GM19351 (cell line): ENCODE measurements at regions not wholly inside any gene's neighbourhood (a gene's known extent, or its start where the extent isn't known, plus 50 kb on each side); places are given as distances from the start of the nearest gene placed in this dataset.
A peak's percentile ranks its signal among the peaks of the same experiment; 100 is the strongest.

Source experiments
- ATAC-seq: cut with Tn5 transposase; IDR thresholded peaks from one replicate; pipeline ENCODE4 v1.9.1; 2021; ENCODE audit warnings: mild to moderate bottlenecking, moderate library complexity; ENCODE audit not compliant: unreplicated experiment

DNA sequence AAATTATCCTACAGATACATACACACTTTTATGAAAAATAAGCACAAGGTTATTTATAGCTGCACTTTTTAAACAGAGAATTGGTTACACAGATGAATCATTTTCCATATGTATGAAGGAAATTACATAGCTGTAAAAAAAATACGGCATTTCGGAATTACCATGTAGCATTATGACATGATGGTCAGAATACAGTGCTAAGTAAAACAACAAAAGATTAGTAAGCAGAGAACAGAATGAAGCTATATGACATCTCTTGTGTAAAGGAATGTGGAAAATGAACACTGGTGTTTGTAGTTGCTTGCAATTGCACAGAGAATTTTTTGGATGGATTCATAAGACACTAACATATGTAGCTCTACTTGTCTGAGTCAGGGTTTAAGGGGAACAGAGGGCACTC lies 1222.0 kb upstream of the PRKX start:
- peak; percentile 35 for ATAC-seq

- no peak for ATAC-seq
These were observed 1219.3 kb upstream of the PRKX start for GRCh38 chrX:4932790-4933189.

DNA sequence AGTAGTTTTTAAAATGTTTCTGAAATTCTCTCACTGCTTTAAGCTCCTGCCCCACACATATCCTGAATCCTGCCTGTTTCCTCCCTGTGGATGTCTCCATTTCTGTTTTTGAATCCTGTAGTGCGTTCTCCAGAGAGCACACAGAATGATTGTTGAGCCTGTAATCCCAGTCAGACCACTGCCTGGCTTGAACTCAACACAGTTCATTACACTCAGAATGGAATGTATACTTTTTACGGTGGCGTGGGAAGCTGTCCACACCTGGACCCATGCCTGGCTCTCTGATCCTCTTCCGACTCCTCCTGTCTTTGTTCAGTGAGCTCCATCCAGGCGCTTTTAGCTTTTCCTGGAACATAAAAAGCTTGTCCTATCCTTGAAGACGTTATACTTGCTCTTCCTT lies 1217.0 kb upstream of the PRKX start:
- ATAC-seq = no peak

- ATAC-seq = no peak
These were observed 1212.5 kb upstream of the PRKX start for GRCh38 chrX:4925911-4926310.

- ATAC-seq = peak; percentile 66
These were observed 1195.9 kb upstream of the PRKX start for GRCh38 chrX:4909348-4909747.

DNA sequence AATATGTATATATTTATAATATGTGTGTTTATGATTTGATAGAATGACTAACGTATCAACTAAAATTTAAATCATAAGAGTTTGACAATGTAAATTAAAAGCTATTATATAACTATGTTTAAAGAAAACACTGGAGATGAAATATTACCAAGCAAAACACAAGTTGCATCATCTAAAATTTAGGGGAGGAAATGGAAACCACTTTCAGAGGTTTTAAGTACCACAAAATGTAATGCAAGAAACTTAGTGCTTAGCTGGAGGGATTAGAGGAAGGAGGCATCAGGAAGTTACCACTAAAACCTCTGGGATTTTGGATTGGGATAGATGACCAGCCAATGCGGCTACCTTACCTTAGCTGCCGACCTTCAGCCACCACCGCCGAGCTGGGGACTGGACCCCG lies 1192.1 kb upstream of the PRKX start:
- ATAC-seq = no peak

- no peak for ATAC-seq
These were observed 1167.8 kb upstream of the PRKX start for GRCh38 chrX:4881277-4881676.

- ATAC-seq = no peak
These were observed 1165.2 kb upstream of the PRKX start for GRCh38 chrX:4878640-4879039.

GRCh38 chrX:4876268-4876667 lies 1162.8 kb upstream of the PRKX start:
- no peak for ATAC-seq

GRCh38 chrX:4851534-4851933 lies 1138.1 kb upstream of the PRKX start:
- ATAC-seq = no peak

DNA sequence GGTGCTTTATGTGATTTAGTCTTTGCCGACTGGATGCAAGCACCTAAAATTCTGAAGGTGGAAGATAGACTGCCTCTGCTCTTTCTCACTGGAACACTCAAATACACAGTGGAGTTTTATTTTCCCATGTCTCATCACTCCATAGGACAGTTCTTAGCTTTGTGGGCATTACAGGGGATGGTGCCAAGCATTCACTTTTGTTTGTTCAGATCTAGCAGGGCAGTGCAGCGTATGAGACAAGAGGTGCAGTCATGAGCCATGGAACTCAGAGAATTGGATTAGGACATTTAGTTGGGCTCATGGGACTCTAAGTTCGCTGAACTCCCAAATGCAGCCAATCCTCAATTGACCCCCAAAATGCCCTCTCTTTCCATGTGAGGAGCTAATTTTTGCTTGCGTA lies 1136.9 kb upstream of the PRKX start:
- ATAC-seq = no peak

GRCh38 chrX:4844376-4844775 lies 1130.9 kb upstream of the PRKX start:
- no peak for ATAC-seq

DNA sequence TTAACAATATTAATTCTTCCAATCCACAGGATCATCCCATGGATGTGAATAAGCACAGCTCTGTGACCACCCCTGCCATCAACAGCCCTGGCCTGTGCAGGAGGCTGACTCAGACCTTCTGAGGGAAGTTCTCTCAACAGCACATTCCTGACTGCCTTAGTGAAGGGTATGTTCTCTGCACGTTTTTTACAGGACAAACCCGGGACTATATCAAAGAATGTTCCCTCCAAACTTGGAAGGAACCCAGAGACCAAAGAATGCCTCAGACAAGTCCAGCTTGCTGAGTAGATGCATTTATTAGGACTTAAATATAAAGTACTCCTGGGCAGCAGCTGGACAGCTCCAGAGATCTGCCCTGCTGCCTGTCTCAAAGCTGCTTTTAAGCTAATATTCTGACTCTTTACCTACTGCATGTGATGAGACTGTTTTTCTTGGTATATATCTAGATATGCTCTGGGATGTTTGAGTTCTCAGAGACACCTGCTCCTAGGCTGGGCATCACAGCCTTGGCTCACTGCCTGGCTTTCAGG lies 1127.8 kb upstream of the PRKX start:
- ATAC-seq = no peak

DNA sequence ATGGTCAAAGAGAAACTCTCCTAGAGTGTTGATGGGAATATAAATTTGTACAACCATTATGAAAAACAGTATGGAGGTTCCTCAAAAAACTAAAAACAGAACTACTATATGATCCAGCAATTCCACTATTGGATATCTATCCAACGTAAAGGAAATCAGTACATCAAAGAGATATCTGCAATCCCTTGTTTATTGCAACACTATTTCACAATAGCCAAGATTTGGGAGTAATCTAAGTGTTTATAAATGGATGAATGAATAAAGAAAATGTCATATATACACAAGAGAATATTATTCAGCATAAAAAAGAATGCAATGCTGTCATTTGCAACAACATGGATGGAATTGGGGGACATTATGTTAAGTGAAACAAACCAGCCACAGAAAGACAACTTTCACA lies 1118.1 kb upstream of the PRKX start:
- no peak for ATAC-seq

DNA sequence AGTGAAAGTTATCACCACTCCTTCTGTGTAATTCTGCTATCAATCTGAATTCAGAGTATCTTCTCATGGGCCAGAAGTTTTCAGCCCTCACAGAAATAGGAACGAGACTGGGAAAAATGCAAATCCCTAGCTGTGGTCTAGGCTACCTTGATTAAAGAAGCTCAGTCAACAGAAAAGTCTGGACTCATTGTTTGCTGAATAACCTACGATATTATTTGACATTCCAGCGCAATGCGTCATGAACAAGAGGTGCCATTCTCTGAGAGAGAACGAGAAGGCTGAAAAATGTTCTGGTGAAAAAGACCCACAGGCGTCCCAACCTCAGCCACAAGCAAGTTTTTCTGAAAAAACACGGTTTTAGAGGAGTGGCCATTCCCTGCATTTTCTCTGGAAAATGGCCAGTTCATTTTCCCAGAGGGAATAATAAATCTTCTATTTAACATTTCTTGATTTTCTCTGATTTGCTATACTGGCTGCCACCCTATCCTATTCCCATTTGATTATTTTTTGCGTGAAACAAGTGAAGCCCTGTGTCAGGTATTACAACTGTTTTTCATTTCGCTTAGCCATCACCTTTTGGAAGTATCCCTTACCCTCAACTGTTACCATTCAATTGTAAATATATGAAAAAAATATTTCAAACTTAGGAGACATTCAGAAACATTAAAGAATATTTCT lies 1117.6 kb upstream of the PRKX start:
- ATAC-seq = no peak

DNA sequence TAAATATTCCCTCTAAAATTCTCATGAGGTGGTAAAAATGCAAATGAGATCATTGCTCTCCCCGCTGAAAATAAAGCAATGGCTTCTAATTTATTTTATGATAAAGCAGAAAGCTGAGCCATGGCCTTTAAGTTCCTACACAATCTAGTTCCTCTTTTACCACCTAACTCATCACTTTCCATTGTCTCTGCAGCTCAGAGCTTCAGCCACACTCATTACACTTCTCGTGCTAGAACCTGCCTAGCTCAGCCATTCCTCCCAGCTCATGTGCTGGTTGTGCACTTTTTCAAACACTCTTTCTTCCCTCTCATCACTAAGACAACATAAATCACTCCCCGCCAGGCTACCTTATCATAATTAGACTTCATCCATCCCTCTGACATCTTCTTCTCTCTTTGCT lies 1112.1 kb upstream of the PRKX start:
- ATAC-seq = no peak

DNA sequence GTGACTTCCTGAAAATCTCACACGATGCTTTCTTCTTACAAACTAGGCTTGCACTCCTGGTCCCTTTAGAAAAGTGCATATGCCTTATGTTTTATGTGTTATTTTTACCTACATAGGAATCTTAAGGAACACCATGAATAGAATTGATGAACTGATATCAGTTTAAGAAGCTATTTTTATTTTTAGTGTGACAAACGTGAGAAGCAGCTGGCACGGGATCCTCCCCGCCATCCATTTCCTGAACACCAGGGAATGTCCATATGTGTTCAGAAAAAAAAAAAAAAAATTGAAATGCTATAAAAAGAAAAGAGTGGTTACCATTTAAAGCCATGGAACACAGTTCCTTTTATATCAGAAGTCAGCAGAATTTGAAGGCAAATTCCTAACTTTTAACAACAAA lies 1096.1 kb upstream of the PRKX start:
- ATAC-seq = no peak

GRCh38 chrX:4805502-4805901 lies 1092.1 kb upstream of the PRKX start:
- ATAC-seq = no peak

GRCh38 chrX:4800756-4801155 lies 1087.3 kb upstream of the PRKX start:
- ATAC-seq = no peak

GRCh38 chrX:4787971-4788370 lies 1074.5 kb upstream of the PRKX start:
- ATAC-seq = no peak

DNA sequence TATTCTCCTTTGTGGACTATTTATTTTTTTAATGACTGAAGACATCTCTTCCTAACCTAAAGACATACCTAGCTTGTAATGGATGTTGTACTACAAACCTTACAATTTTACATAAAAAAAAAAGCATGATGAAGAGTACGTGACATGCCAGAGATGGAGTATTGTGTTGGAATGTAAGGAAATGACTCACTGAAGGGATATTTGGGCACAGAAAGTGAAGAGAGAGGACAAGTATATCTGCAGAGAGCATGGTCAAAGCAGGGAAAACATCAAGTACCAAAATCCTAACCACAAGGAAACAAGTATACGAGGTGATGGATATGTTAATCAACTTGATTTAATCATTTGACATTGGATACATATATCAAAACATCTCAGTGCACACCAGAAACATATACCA lies 1051.4 kb upstream of the PRKX start:
- no peak for ATAC-seq

DNA sequence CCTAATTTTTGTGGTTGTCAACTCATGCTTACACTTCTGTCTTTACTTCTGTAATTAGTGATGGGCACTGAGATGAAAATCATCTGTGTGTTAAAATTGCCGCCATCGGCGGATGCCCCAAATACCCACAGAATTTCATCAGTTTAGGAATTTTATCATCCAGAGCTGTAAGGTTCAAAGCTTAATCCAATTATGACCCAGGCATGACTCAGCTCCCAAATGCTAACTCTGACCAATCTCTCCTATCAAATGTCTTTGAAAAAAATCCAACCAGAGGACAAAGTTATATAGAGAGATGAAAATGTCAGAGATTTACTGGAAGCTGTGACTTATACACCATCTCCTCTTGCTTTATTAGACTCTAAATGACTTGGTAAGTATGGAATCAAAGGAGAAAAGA lies 1048.7 kb upstream of the PRKX start:
- ATAC-seq = no peak
